WTC11 (cell line): ENCODE measurements at regions not wholly inside any gene's neighbourhood (a gene's known extent, or its start where the extent isn't known, plus 50 kb on each side); places are given as distances from the start of the nearest gene placed in this dataset.

Source experiments
- ATAC-seq: fragments of 200-7000 bp; cut with Tn5 transposase; 2 replicates; pipeline ENCODE4 v1.10.0; 2021; ENCODE audit warnings: mild to moderate bottlenecking, moderate library complexity
- CTCF ChIA-PET: fragments of 300-600 bp; sonication (Branson Sonifier 250); formaldehyde crosslinking; loops from one replicate; lab custom pipeline; 2021; ENCODE audit warnings: antibody characterized with exemption; lab: Charles Lee
- POLR2A ChIA-PET: fragments of 350-600 bp; sonication (Branson Sonifier 250); formaldehyde crosslinking; loops from one replicate; lab custom pipeline; 2021; ENCODE audit warnings: antibody characterized with exemption; lab: Charles Lee
- DNase-seq: peaks from one replicate; pipeline ENCODE4 v3.0.0; 2021; ENCODE audit warnings: low spot score
- H3K27ac Mint-ChIP-seq: 2 replicates; pipeline ENCODE4 v1.8.0; 2021; ENCODE audit warnings: mixed read lengths
- H3K27me3 Mint-ChIP-seq: 2 replicates; pipeline ENCODE4 v1.8.0; 2021; ENCODE audit warnings: low read depth, mild to moderate bottlenecking, moderate library complexity, mixed read lengths
- H3K36me3 Mint-ChIP-seq: 2 replicates; pipeline ENCODE4 v1.8.0; 2021; ENCODE audit warnings: mixed read lengths
- H3K4me1 Mint-ChIP-seq: 2 replicates; pipeline ENCODE4 v1.8.0; 2022; ENCODE audit warnings: mixed read lengths
- H3K4me3 Mint-ChIP-seq: 2 replicates; pipeline ENCODE4 v1.8.0; 2021; ENCODE audit warnings: mild to moderate bottlenecking, moderate library complexity, mixed read lengths
- H3K9me3 Mint-ChIP-seq: 2 replicates; pipeline ENCODE4 v1.8.0; 2021; ENCODE audit warnings: mixed read lengths
- AR ChIP-seq: fragments of 250-450 bp; sonication (Bioruptor Pico); IDR thresholded peaks from 2 replicates; pipeline ENCODE4 v1.9.0; 2021; ENCODE audit warnings: mild to moderate bottlenecking
- ATF6 ChIP-seq: sonication (generic); formaldehyde crosslinking; IDR thresholded peaks from 2 replicates; pipeline ENCODE4 v1.8.1; 2023; ENCODE audit warnings: mild to moderate bottlenecking, missing genetic modification reagents
- E2F5 ChIP-seq: sonication (generic); formaldehyde crosslinking; IDR thresholded peaks from 2 replicates; pipeline ENCODE4 v1.8.1; 2022; ENCODE audit warnings: mild to moderate bottlenecking, moderate library complexity, missing genetic modification reagents
- EMX1 ChIP-seq: fragments of 250-450 bp; sonication (Bioruptor Pico); IDR thresholded peaks from 2 replicates; pipeline ENCODE4 v1.8.0; 2021; ENCODE audit warnings: mild to moderate bottlenecking
- ESRRA ChIP-seq: sonication (generic); formaldehyde crosslinking; IDR thresholded peaks from 2 replicates; pipeline ENCODE4 v1.8.1; 2022; ENCODE audit warnings: mild to moderate bottlenecking, missing genetic modification reagents, borderline replicate concordance
- FOXJ3 ChIP-seq: sonication (generic); formaldehyde crosslinking; IDR thresholded peaks from 2 replicates; pipeline ENCODE4 v1.9.0; 2021; ENCODE audit warnings: missing genetic modification reagents, mild to moderate bottlenecking, borderline replicate concordance
- FOXP1 ChIP-seq: sonication (generic); formaldehyde crosslinking; IDR thresholded peaks from 2 replicates; pipeline ENCODE4 v1.8.0; 2022; ENCODE audit warnings: missing genetic modification reagents, mild to moderate bottlenecking, moderate library complexity, borderline replicate concordance
- IRF2 ChIP-seq: sonication (generic); formaldehyde crosslinking; IDR thresholded peaks from 2 replicates; pipeline ENCODE4 v1.8.0; 2022; ENCODE audit warnings: low read depth, missing genetic modification reagents, borderline replicate concordance
- MYBL2 ChIP-seq: sonication (generic); formaldehyde crosslinking; IDR thresholded peaks from 2 replicates; pipeline ENCODE4 v1.8.1; 2023; ENCODE audit warnings: mild to moderate bottlenecking, moderate library complexity, missing genetic modification reagents
- RORB ChIP-seq: fragments of 250-450 bp; sonication (Bioruptor Pico); IDR thresholded peaks from 2 replicates; pipeline ENCODE4 v1.9.0; 2021; ENCODE audit warnings: mild to moderate bottlenecking
- ZBTB21 ChIP-seq: sonication (generic); formaldehyde crosslinking; IDR thresholded peaks from 2 replicates; pipeline ENCODE4 v1.8.1; 2023; ENCODE audit warnings: mild to moderate bottlenecking, missing genetic modification reagents, borderline replicate concordance
- ZNF263 ChIP-seq: sonication (generic); formaldehyde crosslinking; IDR thresholded peaks from 2 replicates; pipeline ENCODE4 v1.8.1; 2022; ENCODE audit warnings: low read depth, mild to moderate bottlenecking, moderate library complexity, missing genetic modification reagents
- ZNF416 ChIP-seq: fragments of 250-450 bp; sonication (Bioruptor Pico); IDR thresholded peaks from 2 replicates; pipeline ENCODE4 v1.9.0; 2021; ENCODE audit warnings: mild to moderate bottlenecking, inconsistent platforms
- ZNF512 ChIP-seq: sonication (generic); formaldehyde crosslinking; IDR thresholded peaks from 2 replicates; pipeline ENCODE4 v1.8.1; 2022; ENCODE audit warnings: missing genetic modification reagents, borderline replicate concordance
- ZSCAN18 ChIP-seq: fragments of 250-450 bp; sonication (Bioruptor Pico); IDR thresholded peaks from 2 replicates; pipeline ENCODE4 v2.1.2; 2022; ENCODE audit warnings: mild to moderate bottlenecking, moderate library complexity
- TF ChIP-seq, protein P1 (sequence below): sonication (generic); formaldehyde crosslinking; IDR thresholded peaks from 2 replicates; pipeline ENCODE4 v1.8.1; 2023; ENCODE audit warnings: mild to moderate bottlenecking, missing genetic modification reagents, moderate library complexity
- TF ChIP-seq, protein P2 (sequence below): sonication (generic); formaldehyde crosslinking; IDR thresholded peaks from 2 replicates; pipeline ENCODE4 v1.8.0; 2022; ENCODE audit warnings: mild to moderate bottlenecking, missing genetic modification reagents
- TF ChIP-seq, protein P3 (sequence below): sonication (generic); formaldehyde crosslinking; conservative IDR thresholded peaks from 2 replicates; pipeline ENCODE4 v1.8.1; 2022; ENCODE audit warnings: mild to moderate bottlenecking, missing genetic modification reagents

DNA sequence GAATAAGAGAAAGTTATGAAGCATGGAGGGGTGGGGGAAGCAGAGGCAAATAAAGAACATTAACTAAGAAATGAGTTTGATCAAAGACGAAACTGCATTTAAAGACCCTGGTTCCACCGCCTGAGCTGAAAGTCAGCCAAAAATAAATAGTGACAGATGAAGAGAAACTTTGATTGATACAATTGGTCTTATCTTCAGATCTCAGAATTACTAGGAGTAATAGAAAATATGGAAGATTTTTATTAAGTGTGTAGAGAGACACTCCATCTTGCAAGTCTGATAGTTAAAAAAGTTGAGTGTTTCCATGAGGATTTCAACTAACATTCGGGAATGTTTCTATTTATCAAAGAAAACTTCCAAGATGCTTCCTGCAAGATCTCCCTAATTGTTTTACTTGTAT is 418.2 kb upstream of the ADGRL2 start:
- CTCF ChIA-PET = no interaction called here
- H3K4me3 Mint-ChIP-seq = no peak overlapping the region

More for the DNA sequence above, 418.2 kb upstream of the ADGRL2 start:
- H3K36me3 Mint-ChIP-seq = no peaks in the 10 kb centered on the region
- ATAC-seq = no peak
- H3K27me3 Mint-ChIP-seq = no peaks in the 10 kb centered on the region
- H3K4me1 Mint-ChIP-seq = peaks cover 28% of the 10 kb centered on the region
- no peak overlapping the region for H3K27ac Mint-ChIP-seq
- POLR2A ChIA-PET = no interaction called here
- no peaks in the 10 kb centered on the region for H3K9me3 Mint-ChIP-seq
- TF ChIP-seq AR (CRISPR knock-in tag) (no peak), ATF6 (CRISPR knock-in tag) (no peak), E2F5 (CRISPR knock-in tag) (no peak), ZBTB21 (CRISPR knock-in tag) (no peak), ZSCAN18 (CRISPR knock-in tag) (no peak), FOXP1 (CRISPR knock-in tag) (no peak), IRF2 (CRISPR knock-in tag) (no peak), ZNF416 (no peak), EMX1 (CRISPR knock-in tag) (no peak), FOXJ3 (CRISPR knock-in tag) (no peak), RORB (no peak), MYBL2 (CRISPR knock-in tag) (no peak), ZNF263 (CRISPR knock-in tag) (no peak), ZNF512 (CRISPR knock-in tag) (no peak), ESRRA (no peak)
- TF ChIP-seq, protein P1, sequence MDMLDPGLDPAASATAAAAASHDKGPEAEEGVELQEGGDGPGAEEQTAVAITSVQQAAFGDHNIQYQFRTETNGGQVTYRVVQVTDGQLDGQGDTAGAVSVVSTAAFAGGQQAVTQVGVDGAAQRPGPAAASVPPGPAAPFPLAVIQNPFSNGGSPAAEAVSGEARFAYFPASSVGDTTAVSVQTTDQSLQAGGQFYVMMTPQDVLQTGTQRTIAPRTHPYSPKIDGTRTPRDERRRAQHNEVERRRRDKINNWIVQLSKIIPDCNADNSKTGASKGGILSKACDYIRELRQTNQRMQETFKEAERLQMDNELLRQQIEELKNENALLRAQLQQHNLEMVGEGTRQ (CRISPR knock-in tag) = no peak
- TF ChIP-seq, protein P2, sequence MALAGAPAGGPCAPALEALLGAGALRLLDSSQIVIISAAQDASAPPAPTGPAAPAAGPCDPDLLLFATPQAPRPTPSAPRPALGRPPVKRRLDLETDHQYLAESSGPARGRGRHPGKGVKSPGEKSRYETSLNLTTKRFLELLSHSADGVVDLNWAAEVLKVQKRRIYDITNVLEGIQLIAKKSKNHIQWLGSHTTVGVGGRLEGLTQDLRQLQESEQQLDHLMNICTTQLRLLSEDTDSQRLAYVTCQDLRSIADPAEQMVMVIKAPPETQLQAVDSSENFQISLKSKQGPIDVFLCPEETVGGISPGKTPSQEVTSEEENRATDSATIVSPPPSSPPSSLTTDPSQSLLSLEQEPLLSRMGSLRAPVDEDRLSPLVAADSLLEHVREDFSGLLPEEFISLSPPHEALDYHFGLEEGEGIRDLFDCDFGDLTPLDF (CRISPR knock-in tag) = no peak
- TF ChIP-seq, protein P3, sequence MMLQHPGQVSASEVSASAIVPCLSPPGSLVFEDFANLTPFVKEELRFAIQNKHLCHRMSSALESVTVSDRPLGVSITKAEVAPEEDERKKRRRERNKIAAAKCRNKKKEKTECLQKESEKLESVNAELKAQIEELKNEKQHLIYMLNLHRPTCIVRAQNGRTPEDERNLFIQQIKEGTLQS (CRISPR knock-in tag) = no peak
- TF ChIP-seq, all 79 proteins: peak for 0
- no peak for DNase-seq
